ENCODE measurements at regions not wholly inside any gene's neighbourhood (a gene's known extent, or its start where the extent isn't known, plus 50 kb on each side); places are given as distances from the start of the nearest gene placed in this dataset.
"Not testable (repeated sequence)": the region's sequence is repeated elsewhere in the genome, so short reads cannot be mapped to it uniquely, and the experiment has no call there.

- Mint-ChIP-seq H3K27me3 (no peaks in the 10 kb centered on the region), H3K27ac (no peak overlapping the region), H3K36me3 (no peaks in the 10 kb centered on the region), H3K9me3 (peaks cover 6% of the 10 kb centered on the region), H3K4me3 (no peak overlapping the region), H3K4me1 (no peaks in the 10 kb centered on the region)
These were observed 941.8 kb upstream of the POT1 start for GRCh38 chr7:125871431-125871830.

- Mint-ChIP-seq H3K27me3 (no peaks in the 10 kb centered on the region), H3K9me3 (peaks cover 15% of the 10 kb centered on the region), H3K4me3 (no peak overlapping the region), H3K36me3 (peaks cover 1% of the 10 kb centered on the region), H3K27ac (no peak overlapping the region), H3K4me1 (no peaks in the 10 kb centered on the region)
These were observed 928.0 kb upstream of the POT1 start for GRCh38 chr7:125857606-125858005.

DNA sequence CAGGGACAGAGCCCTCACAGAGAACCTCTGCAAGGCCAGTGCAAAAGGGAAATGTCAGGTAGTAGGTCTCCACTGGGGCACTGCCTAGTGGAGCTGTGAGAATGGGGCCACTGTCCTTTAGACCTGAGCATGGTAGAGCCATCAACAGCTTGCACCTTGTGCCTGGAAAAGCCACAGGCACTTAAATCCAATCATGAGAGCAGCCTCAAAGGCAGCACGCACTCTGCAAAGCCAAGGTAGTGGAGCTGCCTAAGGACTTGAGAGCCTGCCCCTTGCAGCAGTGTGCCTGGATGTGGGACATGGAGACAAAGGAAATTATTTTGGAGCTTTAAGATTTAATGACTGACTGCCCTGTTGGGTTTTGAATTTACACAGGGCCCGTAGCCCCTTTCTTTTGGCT is 918.5 kb upstream of the POT1 start:
- Mint-ChIP-seq H3K27me3 (no peaks in the 10 kb centered on the region), H3K9me3 (peaks cover 7% of the 10 kb centered on the region), H3K27ac (no peak overlapping the region), H3K4me3 (no peak overlapping the region), H3K4me1 (no peaks in the 10 kb centered on the region), H3K36me3 (no peaks in the 10 kb centered on the region)

- Mint-ChIP-seq H3K27me3 (no peaks in the 10 kb centered on the region), H3K4me1 (no peaks in the 10 kb centered on the region), H3K27ac (no peak overlapping the region), H3K9me3 (peaks cover 7% of the 10 kb centered on the region), H3K4me3 (no peak overlapping the region), H3K36me3 (no peaks in the 10 kb centered on the region)
These were observed 918.1 kb upstream of the POT1 start for GRCh38 chr7:125847692-125848091.

DNA sequence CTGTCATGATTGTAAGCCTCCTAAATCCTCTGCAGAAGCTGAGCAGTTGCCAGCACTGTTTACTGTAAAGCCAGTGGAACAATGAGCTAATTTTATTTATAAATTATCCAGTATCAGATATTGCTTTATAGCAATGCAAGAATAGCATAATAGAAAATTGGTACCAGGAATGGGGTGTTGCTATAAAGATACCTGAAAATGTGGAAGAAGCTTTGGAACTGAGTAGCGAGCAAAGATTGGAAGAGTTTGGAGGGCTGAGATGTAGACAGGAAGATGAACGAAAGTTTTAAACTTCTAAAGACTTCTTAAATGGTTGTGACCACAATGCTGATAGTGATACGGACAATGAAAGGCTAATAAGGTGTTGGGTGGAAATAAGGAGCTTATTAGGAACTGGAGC is 917.4 kb upstream of the POT1 start:
- H3K27me3 Mint-ChIP-seq: no peaks in the 10 kb centered on the region
- H3K4me1 Mint-ChIP-seq: no peaks in the 10 kb centered on the region
- peaks cover 7% of the 10 kb centered on the region for H3K9me3 Mint-ChIP-seq
- no peak overlapping the region for H3K27ac Mint-ChIP-seq
- no peak overlapping the region for H3K4me3 Mint-ChIP-seq
- no peaks in the 10 kb centered on the region for H3K36me3 Mint-ChIP-seq

GRCh38 chr7:125845686-125846085 is 916.1 kb upstream of the POT1 start:
- no peak overlapping the region for H3K27ac Mint-ChIP-seq

DNA sequence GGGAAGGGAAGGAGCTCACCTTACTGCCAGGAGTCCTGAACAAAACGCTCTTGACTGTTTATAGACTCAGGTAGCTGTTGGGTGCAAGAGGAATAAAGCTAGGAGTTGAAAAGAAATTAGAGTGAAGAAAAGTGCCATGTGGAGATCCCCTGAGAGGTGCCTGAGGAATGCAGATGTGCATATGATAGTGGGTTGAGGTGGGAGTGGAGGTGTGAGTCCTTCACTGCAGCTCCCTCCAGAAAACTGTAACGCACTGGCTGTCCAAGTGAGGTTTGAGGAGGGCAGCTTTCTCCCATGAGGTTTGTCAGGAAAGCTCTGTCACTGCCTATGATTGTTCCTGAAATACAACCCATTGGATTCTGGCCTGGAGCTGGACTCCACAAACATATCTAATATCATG is 904.8 kb upstream of the POT1 start:
- Mint-ChIP-seq H3K36me3 (no peaks in the 10 kb centered on the region), H3K4me1 (no peaks in the 10 kb centered on the region), H3K27me3 (no peaks in the 10 kb centered on the region), H3K27ac (no peak overlapping the region), H3K9me3 (peaks cover 11% of the 10 kb centered on the region), H3K4me3 (no peak overlapping the region)

More at GRCh38 chr7:125845686-125846085, 916.1 kb upstream of the POT1 start:
- Mint-ChIP-seq H3K27me3 (no peaks in the 10 kb centered on the region), H3K36me3 (no peaks in the 10 kb centered on the region), H3K4me3 (no peak overlapping the region), H3K4me1 (no peaks in the 10 kb centered on the region), H3K9me3 (peaks cover 7% of the 10 kb centered on the region)

DNA sequence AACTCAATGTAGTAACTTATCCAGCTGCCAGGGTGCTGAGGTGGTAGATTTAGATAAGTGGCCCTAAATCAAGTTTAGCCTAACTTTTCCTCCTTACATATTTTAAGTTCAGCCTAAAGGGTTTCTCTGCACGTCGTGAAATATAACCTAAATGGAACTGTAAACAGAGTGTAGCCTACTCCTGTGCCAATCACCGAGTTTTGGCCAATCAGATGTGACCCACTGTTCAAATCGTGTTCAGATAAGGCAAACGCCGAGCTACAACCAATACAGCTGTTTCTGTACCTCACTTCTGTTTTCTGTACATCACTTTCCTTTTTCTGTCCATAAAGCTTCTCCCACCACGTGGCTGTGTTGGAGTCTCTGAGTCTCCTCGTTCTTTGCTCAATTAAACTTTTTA is 904.2 kb upstream of the POT1 start:
- Mint-ChIP-seq H3K27me3 (no peaks in the 10 kb centered on the region), H3K9me3 (peaks cover 11% of the 10 kb centered on the region), H3K36me3 (no peaks in the 10 kb centered on the region), H3K27ac (no peak overlapping the region), H3K4me1 (no peaks in the 10 kb centered on the region), H3K4me3 (no peak overlapping the region)

- Mint-ChIP-seq H3K4me1 (no peaks in the 10 kb centered on the region), H3K36me3 (no peaks in the 10 kb centered on the region), H3K27me3 (no peaks in the 10 kb centered on the region), H3K27ac (no peak overlapping the region), H3K9me3 (peaks cover 23% of the 10 kb centered on the region), H3K4me3 (no peak overlapping the region)
These were observed 901.1 kb upstream of the POT1 start for GRCh38 chr7:125830743-125831142.

DNA sequence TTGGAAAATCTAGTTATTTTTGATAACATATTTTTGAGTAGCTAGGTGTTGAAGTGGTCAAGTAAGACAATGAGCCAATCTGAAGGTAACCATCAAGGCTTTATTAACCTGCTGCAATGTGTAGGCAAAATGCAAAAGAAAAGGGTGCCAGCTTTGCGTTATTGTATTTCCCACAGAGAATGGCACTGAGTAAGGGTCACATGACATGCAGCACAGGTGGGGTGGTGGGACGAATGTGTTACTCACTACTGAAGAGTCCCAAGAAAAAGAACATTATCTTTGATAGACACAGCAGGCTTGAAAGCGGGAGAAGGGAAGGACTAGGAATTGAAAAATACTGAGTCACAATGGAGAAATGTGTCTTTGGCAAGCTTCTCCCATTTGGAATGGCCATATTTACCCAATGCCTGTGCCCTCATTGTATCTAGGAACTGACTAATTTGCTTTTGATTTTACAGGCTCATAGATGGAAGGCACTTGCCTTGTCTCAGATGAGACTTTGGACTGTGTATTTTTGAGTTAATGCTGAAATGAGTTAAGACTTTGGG is 898.6 kb upstream of the POT1 start:
- no peak overlapping the region for H3K27ac Mint-ChIP-seq
- peaks cover 12% of the 10 kb centered on the region for H3K9me3 Mint-ChIP-seq
- H3K36me3 Mint-ChIP-seq: no peaks in the 10 kb centered on the region
- H3K4me1 Mint-ChIP-seq: no peaks in the 10 kb centered on the region
- no peaks in the 10 kb centered on the region for H3K27me3 Mint-ChIP-seq
- H3K4me3 Mint-ChIP-seq: no peak overlapping the region

DNA sequence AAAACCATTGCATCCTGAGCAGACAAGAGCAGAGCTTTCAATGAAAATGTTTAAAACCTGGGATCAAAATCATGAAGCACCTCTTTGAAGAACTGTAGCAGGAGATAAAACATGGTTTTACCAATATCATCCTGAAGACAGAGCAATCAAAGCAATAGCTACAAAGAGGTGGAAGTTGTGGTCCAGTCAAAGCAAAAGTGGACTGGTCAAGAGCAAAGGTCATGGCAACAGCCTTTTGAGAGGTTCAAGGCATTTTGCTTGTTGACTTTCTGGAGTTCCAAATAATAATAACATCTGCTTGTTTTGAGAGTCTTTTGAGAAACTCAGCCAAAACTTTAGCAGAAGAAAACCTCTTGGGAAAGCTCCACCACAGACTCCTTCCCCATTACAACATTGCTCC is 893.9 kb upstream of the POT1 start:
- Mint-ChIP-seq H3K9me3 (peaks cover 12% of the 10 kb centered on the region), H3K27ac (no peak overlapping the region), H3K27me3 (no peaks in the 10 kb centered on the region), H3K36me3 (no peaks in the 10 kb centered on the region), H3K4me1 (no peaks in the 10 kb centered on the region), H3K4me3 (no peak overlapping the region)

- Mint-ChIP-seq H3K27ac (no peak overlapping the region), H3K9me3 (peaks cover 4% of the 10 kb centered on the region), H3K4me3 (no peak overlapping the region), H3K27me3 (no peaks in the 10 kb centered on the region), H3K4me1 (no peaks in the 10 kb centered on the region), H3K36me3 (no peaks in the 10 kb centered on the region)
These were observed 890.9 kb upstream of the POT1 start for GRCh38 chr7:125820495-125820894.

- Mint-ChIP-seq H3K9me3 (peaks cover 7% of the 10 kb centered on the region), H3K27ac (no peak overlapping the region), H3K36me3 (no peaks in the 10 kb centered on the region), H3K27me3 (no peaks in the 10 kb centered on the region), H3K4me1 (no peaks in the 10 kb centered on the region), H3K4me3 (no peak overlapping the region)
These were observed 884.5 kb upstream of the POT1 start for GRCh38 chr7:125814100-125814499.

GRCh38 chr7:125806491-125806890 is 876.9 kb upstream of the POT1 start:
- H3K36me3 Mint-ChIP-seq, H3K27ac Mint-ChIP-seq, H3K27me3 Mint-ChIP-seq, H3K9me3 Mint-ChIP-seq, H3K4me1 Mint-ChIP-seq, H3K4me3 Mint-ChIP-seq: not testable (repeated sequence)

- Mint-ChIP-seq H3K4me1 (no peaks in the 10 kb centered on the region), H3K9me3 (peaks cover 8% of the 10 kb centered on the region), H3K4me3 (no peak overlapping the region), H3K36me3 (no peaks in the 10 kb centered on the region), H3K27me3 (no peaks in the 10 kb centered on the region), H3K27ac (no peak overlapping the region)
These were observed 874.6 kb upstream of the POT1 start for GRCh38 chr7:125804273-125804672.

DNA sequence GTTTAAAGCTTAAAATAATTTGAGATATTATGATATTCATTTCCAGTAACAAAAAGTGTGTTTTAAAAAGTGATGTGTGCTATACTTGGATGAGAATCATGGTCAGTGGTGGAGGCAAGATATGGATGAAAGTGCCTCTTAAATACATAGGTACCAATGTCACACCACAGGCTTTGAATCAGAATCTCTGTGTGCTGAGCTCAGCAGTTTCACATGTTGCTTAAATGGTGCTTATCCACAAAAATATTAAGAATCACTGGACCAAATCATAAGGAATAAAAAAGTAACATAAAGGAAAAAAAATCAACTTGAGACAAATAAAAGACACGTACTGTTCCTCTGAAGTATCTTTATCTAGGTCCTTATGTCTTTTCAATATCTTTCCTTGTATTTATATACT is 850.5 kb upstream of the POT1 start:
- no peaks in the 10 kb centered on the region for H3K36me3 Mint-ChIP-seq
- no peak overlapping the region for H3K27ac Mint-ChIP-seq
- no peak overlapping the region for H3K4me3 Mint-ChIP-seq
- no peaks in the 10 kb centered on the region for H3K4me1 Mint-ChIP-seq
- H3K27me3 Mint-ChIP-seq: no peaks in the 10 kb centered on the region
- H3K9me3 Mint-ChIP-seq: peaks cover 5% of the 10 kb centered on the region

DNA sequence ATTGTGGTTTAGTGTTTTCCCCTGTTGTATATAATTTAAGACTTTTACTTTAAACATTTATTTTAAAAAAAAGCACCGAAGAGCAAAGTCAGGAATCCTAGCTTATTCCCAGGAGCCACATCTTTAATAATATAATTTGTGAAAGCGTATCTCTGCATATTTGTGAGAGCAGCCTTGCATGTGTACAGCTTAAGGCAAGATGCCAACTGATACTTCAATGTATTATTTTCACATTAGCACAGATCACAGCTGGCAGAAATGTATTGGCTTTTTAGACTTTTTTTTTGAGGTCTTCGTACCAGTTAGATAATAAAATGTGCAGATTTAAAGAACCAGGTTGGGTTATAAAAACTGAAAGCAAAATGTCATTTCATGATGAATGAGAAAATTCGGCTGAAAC is 845.7 kb upstream of the POT1 start:
- H3K4me3 Mint-ChIP-seq: no peak overlapping the region
- no peaks in the 10 kb centered on the region for H3K4me1 Mint-ChIP-seq
- no peaks in the 10 kb centered on the region for H3K36me3 Mint-ChIP-seq
- H3K27me3 Mint-ChIP-seq: no peaks in the 10 kb centered on the region
- H3K27ac Mint-ChIP-seq: no peak overlapping the region
- H3K9me3 Mint-ChIP-seq: no peaks in the 10 kb centered on the region
